Mesenchymal stem cell (in vitro differentiated cells and primary cell): ENCODE measurements at regions not wholly inside any gene's neighbourhood (a gene's known extent, or its start where the extent isn't known, plus 50 kb on each side); places are given as distances from the start of the nearest gene placed in this dataset.
A peak's percentile ranks its signal among the peaks of the same experiment; 100 is the strongest.

ENCODE experiments used
- DNase-seq: peaks from one replicate; pipeline ENCODE4 v3.0.0-alpha.2; 2013
- H2AFZ ChIP-seq: one replicate; pipeline ENCODE4 v1.6.1; 2013; ENCODE audit warnings: low read depth, mild to moderate bottlenecking, control low read depth, inconsistent platforms, low read length, moderate library complexity
- H2AK5ac ChIP-seq: 2 replicates; pipeline ENCODE4 v1.6.1; 2013; ENCODE audit warnings: low read length, moderate library complexity, mild to moderate bottlenecking, inconsistent platforms; ENCODE audit not compliant: severe bottlenecking
- H2BK120ac ChIP-seq: one replicate; pipeline ENCODE4 v1.6.1; 2013; ENCODE audit warnings: low read depth, mild to moderate bottlenecking, inconsistent platforms, low read length, moderate library complexity
- H2BK12ac ChIP-seq, 2 experiments: one replicate each; pipeline ENCODE4 v1.6.1; 2013; ENCODE audit warnings: inconsistent platforms in 2 of 2, low read length in 2 of 2, mild to moderate bottlenecking in 2 of 2, moderate library complexity in 2 of 2, control low read depth in 1 of 2
- H2BK15ac ChIP-seq: one replicate; pipeline ENCODE4 v1.6.1; 2013; ENCODE audit warnings: mild to moderate bottlenecking, low read depth, inconsistent platforms; ENCODE audit not compliant: poor library complexity, severe bottlenecking
- H2BK5ac ChIP-seq: 2 replicates; pipeline ENCODE4 v1.6.1; 2013; ENCODE audit warnings: low read depth, mild to moderate bottlenecking, low read length, control low read depth, inconsistent platforms; ENCODE audit not compliant: poor library complexity, severe bottlenecking
- H3K14ac ChIP-seq, 2 experiments: one replicate each; pipeline ENCODE4 v1.6.1; 2013; ENCODE audit warnings: inconsistent platforms in 2 of 2, low read length in 2 of 2, control low read depth in 1 of 2, mild to moderate bottlenecking in 1 of 2, moderate library complexity in 1 of 2
- H3K18ac ChIP-seq, 2 experiments: one replicate each; pipeline ENCODE4 v1.6.1; 2013; ENCODE audit warnings: inconsistent platforms in 2 of 2, low read length in 2 of 2, control low read depth in 1 of 2, low read depth in 1 of 2, mild to moderate bottlenecking in 1 of 2
- H3K23ac ChIP-seq, 2 experiments: one replicate each; pipeline ENCODE4 v1.6.1; 2013; ENCODE audit warnings: inconsistent platforms in 2 of 2, low read length in 2 of 2, mild to moderate bottlenecking in 2 of 2, moderate library complexity in 2 of 2, control low read depth in 1 of 2
- H3K27ac ChIP-seq: 2 replicates; pipeline ENCODE4 v1.5.1; 2013; ENCODE audit warnings: mild to moderate bottlenecking, moderate library complexity, low read length, control low read depth, inconsistent platforms; ENCODE audit not compliant: poor library complexity, severe bottlenecking
- H3K27me3 ChIP-seq, 2 experiments: 2 replicates each; pipeline versions ENCODE4 v1.6.1 to v1.7.0; 2013; ENCODE audit warnings: low read length in 2 of 2, mild to moderate bottlenecking in 2 of 2, moderate library complexity in 2 of 2, control low read depth in 1 of 2, inconsistent platforms in 1 of 2; ENCODE audit not compliant: control insufficient read depth in 1 of 2, insufficient read depth in 1 of 2
- H3K36me3 ChIP-seq, 2 experiments: 2 replicates each; pipeline versions ENCODE4 v1.6.1 to v1.7.0; 2013; ENCODE audit warnings: low read length in 2 of 2, control low read depth in 1 of 2, inconsistent platforms in 1 of 2, low read depth in 1 of 2, mild to moderate bottlenecking in 1 of 2; ENCODE audit not compliant: insufficient read depth in 2 of 2, control insufficient read depth in 1 of 2
- H3K4ac ChIP-seq, 2 experiments: one replicate each; pipeline ENCODE4 v1.6.1; 2013; ENCODE audit warnings: inconsistent platforms in 2 of 2, low read length in 2 of 2, mild to moderate bottlenecking in 2 of 2, moderate library complexity in 2 of 2, control low read depth in 1 of 2, low read depth in 1 of 2
- H3K4me1 ChIP-seq: 2 replicates; pipeline ENCODE4 v1.6.1; 2013; ENCODE audit warnings: low read depth, low read length, control low read depth; ENCODE audit not compliant: control insufficient read depth, insufficient read depth
- H3K4me2 ChIP-seq: 2 replicates; pipeline ENCODE4 v1.6.1; 2013; ENCODE audit warnings: low read length, mild to moderate bottlenecking, inconsistent platforms; ENCODE audit not compliant: poor library complexity, severe bottlenecking
- H3K4me3 ChIP-seq, 2 experiments: 2 replicates each; pipeline versions ENCODE4 v1.5.1 to v1.7.0; 2013; ENCODE audit warnings: low read length in 2 of 2, mild to moderate bottlenecking in 2 of 2, control low read depth in 1 of 2, low read depth in 1 of 2; ENCODE audit not compliant: insufficient read depth in 1 of 2
- H3K79me1 ChIP-seq: replicated peaks from 2 replicates; pipeline ENCODE4 v1.6.1; 2013; ENCODE audit warnings: mild to moderate bottlenecking, control low read depth, low read length, inconsistent platforms; ENCODE audit not compliant: poor library complexity, severe bottlenecking
- H3K9ac ChIP-seq: 2 replicates; pipeline ENCODE4 v1.7.0; 2013; ENCODE audit warnings: mild to moderate bottlenecking, low read length, moderate library complexity
- H3K9me3 ChIP-seq: 2 replicates; pipeline ENCODE4 v1.7.0; 2013; ENCODE audit warnings: mild to moderate bottlenecking, low read length; ENCODE audit not compliant: control insufficient read depth
- H4K8ac ChIP-seq: one replicate; pipeline ENCODE4 v1.6.1; 2013; ENCODE audit warnings: inconsistent platforms, mild to moderate bottlenecking, low read length, moderate library complexity
- H4K91ac ChIP-seq: one replicate; pipeline ENCODE4 v1.6.1; 2013; ENCODE audit warnings: mild to moderate bottlenecking, low read length, inconsistent platforms
- WGBS: methylation state at CpG from one replicate; pipeline ENCODE4 v1.1.7; 2013; ENCODE audit warnings: mixed read lengths; 5-methylcytosine and 5-hydroxymethylcytosine counted together

GRCh38 chr12:58639318-58639934 lies 280.9 kb downstream of the LRIG3 start:
- Histone ChIP-seq H3K27ac (no peak overlapping the region), H2AFZ (no peak overlapping the region), H2AK5ac (no peak overlapping the region), H3K18ac (no peak overlapping the region), H3K4me2 (no peak overlapping the region), H2BK5ac (no peak overlapping the region), H3K4me1 (no peaks in the 10 kb centered on the region), H3K27me3 (no peaks in the 10 kb centered on the region), H2BK12ac (no peak overlapping the region), H2BK15ac (no peak overlapping the region), H3K9me3 (peaks cover 14% of the 10 kb centered on the region), H3K9ac (no peak overlapping the region), H3K23ac (no peak overlapping the region), H4K91ac (no peak overlapping the region), H2BK120ac (no peak overlapping the region), H3K14ac (no peak overlapping the region), H3K36me3 (no peaks in the 10 kb centered on the region), H4K8ac (no peak overlapping the region), H3K4me3 (no peak overlapping the region), H3K4ac (no peak overlapping the region), H3K79me1 (no peaks in the 10 kb centered on the region)
- 79% methylated on average over 3 of the region's 4 CpGs for WGBS
- peak; percentile 22 for DNase-seq

- H3K9me3 ChIP-seq, result peaks cover 14% of the 10 kb centered on the region
- H3K14ac ChIP-seq, result no peak overlapping the region
- H3K9ac ChIP-seq, result no peak overlapping the region
- no peak overlapping the region for H2BK120ac ChIP-seq
- H3K4me1 ChIP-seq, result no peaks in the 10 kb centered on the region
- H2BK5ac ChIP-seq, result no peak overlapping the region
- 75% methylated on average over 1 of the region's 1 CpG for WGBS
- no peak overlapping the region for H2BK12ac ChIP-seq
- H3K4me3 ChIP-seq, result no peak overlapping the region
- H2AFZ ChIP-seq, result no peak overlapping the region
- no peak overlapping the region for H3K4ac ChIP-seq
- no peak overlapping the region for H3K18ac ChIP-seq
- no peak overlapping the region for H2AK5ac ChIP-seq
- no peak overlapping the region for H2BK15ac ChIP-seq
- H3K23ac ChIP-seq, result no peak overlapping the region
- H3K4me2 ChIP-seq, result no peak overlapping the region
- H3K36me3 ChIP-seq, result no peaks in the 10 kb centered on the region
- H3K79me1 ChIP-seq, result no peaks in the 10 kb centered on the region
- no peak overlapping the region for H4K91ac ChIP-seq
- H4K8ac ChIP-seq, result no peak overlapping the region
- DNase-seq, result peak; percentile 18
- H3K27me3 ChIP-seq, result no peaks in the 10 kb centered on the region
- no peak overlapping the region for H3K27ac ChIP-seq
Measured at GRCh38 chr12:58640314-58640713, 280.0 kb downstream of the LRIG3 start.

- no peak overlapping the region for H3K4me3 ChIP-seq
- H3K27me3 ChIP-seq, result no peaks in the 10 kb centered on the region
- H2AFZ ChIP-seq, result no peak overlapping the region
- no peak overlapping the region for H2BK12ac ChIP-seq
- H3K79me1 ChIP-seq, result no peaks in the 10 kb centered on the region
- no peak overlapping the region for H3K27ac ChIP-seq
- no peak overlapping the region for H4K8ac ChIP-seq
- no peak overlapping the region for H2BK120ac ChIP-seq
- H3K18ac ChIP-seq, result no peak overlapping the region
- H2BK15ac ChIP-seq, result no peak overlapping the region
- H3K4me1 ChIP-seq, result peaks cover 2% of the 10 kb centered on the region
- H3K23ac ChIP-seq, result no peak overlapping the region
- no peak for DNase-seq
- H2BK5ac ChIP-seq, result no peak overlapping the region
- no peaks in the 10 kb centered on the region for H3K9me3 ChIP-seq
- H4K91ac ChIP-seq, result no peak overlapping the region
- H3K9ac ChIP-seq, result no peak overlapping the region
- H3K14ac ChIP-seq, result no peak overlapping the region
- no peaks in the 10 kb centered on the region for H3K36me3 ChIP-seq
- H3K4ac ChIP-seq, result no peak overlapping the region
- no peak overlapping the region for H3K4me2 ChIP-seq
- H2AK5ac ChIP-seq, result no peak overlapping the region
- 87% methylated on average over 2 of the region's 2 CpGs for WGBS
Measured at GRCh38 chr12:58645946-58646345, 274.4 kb downstream of the LRIG3 start.

- H2BK5ac ChIP-seq, result no peak overlapping the region
- no peak overlapping the region for H3K14ac ChIP-seq
- H3K4ac ChIP-seq, result no peak overlapping the region
- H3K9me3 ChIP-seq, result no peaks in the 10 kb centered on the region
- no peak overlapping the region for H4K91ac ChIP-seq
- no peaks in the 10 kb centered on the region for H3K79me1 ChIP-seq
- H3K23ac ChIP-seq, result no peak overlapping the region
- no peak for DNase-seq
- WGBS, result 93% methylated on average over 2 of the region's 3 CpGs
- no peak overlapping the region for H2AFZ ChIP-seq
- no peak overlapping the region for H3K18ac ChIP-seq
- H2BK12ac ChIP-seq, result no peak overlapping the region
- no peak overlapping the region for H3K4me3 ChIP-seq
- no peak overlapping the region for H3K27ac ChIP-seq
- H2AK5ac ChIP-seq, result no peak overlapping the region
- H3K9ac ChIP-seq, result no peak overlapping the region
- no peaks in the 10 kb centered on the region for H3K27me3 ChIP-seq
- H3K4me2 ChIP-seq, result no peak overlapping the region
- H2BK120ac ChIP-seq, result no peak overlapping the region
- peaks cover 2% of the 10 kb centered on the region for H3K4me1 ChIP-seq
- H2BK15ac ChIP-seq, result no peak overlapping the region
- no peaks in the 10 kb centered on the region for H3K36me3 ChIP-seq
- no peak overlapping the region for H4K8ac ChIP-seq
Measured at GRCh38 chr12:58647495-58647894, 272.8 kb downstream of the LRIG3 start.
